Caco-2 (cell line): ENCODE measurements at regions not wholly inside any gene's neighbourhood (a gene's known extent, or its start where the extent isn't known, plus 50 kb on each side); places are given as distances from the start of the nearest gene placed in this dataset.

Experiments
- BruUV-seq: library from RNA; stranded (reverse); fragments of 400-500 nt; replicated peaks from 2 replicates; lab custom pipeline; 2021; lab: Mats Ljungman, UMichigan
- CTCF ChIA-PET: fragments of 300-600 bp; sonication (Branson Sonifier 250); formaldehyde crosslinking; loops from one replicate; lab custom pipeline; 2022; ENCODE audit warnings: antibody characterized with exemption; lab: Charles Lee
- POLR2A ChIA-PET: fragments of 300-600 bp; sonication (Branson Sonifier 250); formaldehyde crosslinking; loops from one replicate; lab custom pipeline; 2022; ENCODE audit warnings: antibody characterized with exemption; lab: Charles Lee
- DNase-seq, 2 experiments: peaks; one replicate each; pipeline versions ENCODE4 v3.0.0 to v3.0.0-alpha.2; 2020 to 2022
- H3K27me3 ChIP-seq: replicated peaks from 2 replicates; pipeline ENCODE4 v1.6.0; 2011; ENCODE audit warnings: low read length; ENCODE audit not compliant: control insufficient read depth, insufficient read depth
- H3K36me3 ChIP-seq: 2 replicates; pipeline ENCODE4 v1.5.1; 2011; ENCODE audit warnings: low read length; ENCODE audit not compliant: control insufficient read depth, insufficient read depth
- H3K4me1 ChIP-seq: fragments of 250-450 bp; sonication (Bioruptor Pico); 2 replicates; pipeline ENCODE4 v1.5.1; 2020; ENCODE audit warnings: mild to moderate bottlenecking
- H3K4me3 ChIP-seq: 2 replicates; pipeline ENCODE4 v1.5.1; 2011; ENCODE audit warnings: low read depth, mild to moderate bottlenecking, control low read depth, low read length
- H3K9me3 ChIP-seq: fragments of 250-450 bp; sonication (Bioruptor Pico); 2 replicates; pipeline ENCODE4 v1.5.1; 2020; ENCODE audit warnings: mild to moderate bottlenecking, moderate library complexity
- H3K27ac Mint-ChIP-seq: one replicate; pipeline ENCODE4 v1.8.0; 2022; ENCODE audit warnings: mixed read lengths; ENCODE audit not compliant: unreplicated experiment
- H3K27me3 Mint-ChIP-seq: one replicate; pipeline ENCODE4 v1.8.0; 2022; ENCODE audit warnings: mixed read lengths; ENCODE audit not compliant: insufficient read depth, unreplicated experiment
- H3K36me3 Mint-ChIP-seq: one replicate; pipeline ENCODE4 v1.8.0; 2022; ENCODE audit warnings: mild to moderate bottlenecking, mixed read lengths; ENCODE audit not compliant: insufficient read depth, unreplicated experiment
- H3K4me1 Mint-ChIP-seq: one replicate; pipeline ENCODE4 v1.8.0; 2022; ENCODE audit warnings: low read depth, mixed read lengths; ENCODE audit not compliant: unreplicated experiment
- H3K4me3 Mint-ChIP-seq: one replicate; pipeline ENCODE4 v1.8.0; 2022; ENCODE audit warnings: mild to moderate bottlenecking, moderate library complexity, mixed read lengths; ENCODE audit not compliant: unreplicated experiment
- H3K9me3 Mint-ChIP-seq: one replicate; pipeline ENCODE4 v1.8.0; 2022; ENCODE audit warnings: mixed read lengths; ENCODE audit not compliant: unreplicated experiment
- intact Hi-C: fragments of 100-400 bp; cut with micrococcal nuclease; formaldehyde crosslinking; loops from one replicate; pipeline ENCODE4 v1.10.0; 2022; ENCODE audit not compliant: unreplicated experiment
- TF ChIP-seq, protein P1 (sequence below), 2 experiments: fragments of 200-600 bp in 1 of 2; IDR thresholded peaks; 1 replicate in 1 of 2; 2 replicates in 1 of 2; pipeline versions ENCODE4 v1.5.1 to v1.8.0; 2011 to 2022; ENCODE audit warnings: antibody characterized with exemption in 1 of 2, control low read depth in 1 of 2, inconsistent platforms in 1 of 2, low read depth in 1 of 2, low read length in 1 of 2, mild to moderate bottlenecking in 1 of 2, moderate library complexity in 1 of 2; ENCODE audit not compliant: insufficient read depth in 1 of 2, severe bottlenecking in 1 of 2, unreplicated experiment in 1 of 2

GRCh38 chr10:30557884-30558283, 71.7 kb downstream of the LYZL2 start:
- Mint-ChIP-seq H3K27me3 (peaks cover 2% of the 10 kb centered on the region), H3K27ac (no peak overlapping the region), H3K4me3 (no peak overlapping the region), H3K4me1 (peaks cover 7% of the 10 kb centered on the region), H3K9me3 (no peaks in the 10 kb centered on the region), H3K36me3 (no peaks in the 10 kb centered on the region)
- CTCF ChIA-PET: no interaction called here
- intact Hi-C loops: loop anchor here (2.0 kb wide), 1 partner anchor 21 kb away; no protein-coding TSS in a partner anchor
- POLR2A ChIA-PET: interaction anchor here (0.6 kb wide), 1 partner anchor 73 kb away, joined by 4 read pairs; no protein-coding TSS in a partner anchor
- peak in 1 of 2 experiments; percentile 64 for DNase-seq
- Histone ChIP-seq H3K9me3 (no peaks in the 10 kb centered on the region), H3K36me3 (no peaks in the 10 kb centered on the region), H3K27me3 (no peaks in the 10 kb centered on the region), H3K4me1 (peaks cover 17% of the 10 kb centered on the region), H3K4me3 (no peak overlapping the region)
- no TSS peak for BruUV-seq
- TF ChIP-seq, protein P1, sequence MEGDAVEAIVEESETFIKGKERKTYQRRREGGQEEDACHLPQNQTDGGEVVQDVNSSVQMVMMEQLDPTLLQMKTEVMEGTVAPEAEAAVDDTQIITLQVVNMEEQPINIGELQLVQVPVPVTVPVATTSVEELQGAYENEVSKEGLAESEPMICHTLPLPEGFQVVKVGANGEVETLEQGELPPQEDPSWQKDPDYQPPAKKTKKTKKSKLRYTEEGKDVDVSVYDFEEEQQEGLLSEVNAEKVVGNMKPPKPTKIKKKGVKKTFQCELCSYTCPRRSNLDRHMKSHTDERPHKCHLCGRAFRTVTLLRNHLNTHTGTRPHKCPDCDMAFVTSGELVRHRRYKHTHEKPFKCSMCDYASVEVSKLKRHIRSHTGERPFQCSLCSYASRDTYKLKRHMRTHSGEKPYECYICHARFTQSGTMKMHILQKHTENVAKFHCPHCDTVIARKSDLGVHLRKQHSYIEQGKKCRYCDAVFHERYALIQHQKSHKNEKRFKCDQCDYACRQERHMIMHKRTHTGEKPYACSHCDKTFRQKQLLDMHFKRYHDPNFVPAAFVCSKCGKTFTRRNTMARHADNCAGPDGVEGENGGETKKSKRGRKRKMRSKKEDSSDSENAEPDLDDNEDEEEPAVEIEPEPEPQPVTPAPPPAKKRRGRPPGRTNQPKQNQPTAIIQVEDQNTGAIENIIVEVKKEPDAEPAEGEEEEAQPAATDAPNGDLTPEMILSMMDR (IDR thresholded peaks at IDR 0.05; ENCODE audit: insufficient read depth in 1 of 2, low read depth in 1 of 2, low read length in 1 of 2, severe bottlenecking in 1 of 2, unreplicated experiment in 1 of 2): no peak

- H3K27me3 Mint-ChIP-seq: peaks cover 2% of the 10 kb centered on the region
- ChIA-PET CTCF (interaction anchor here (1.4 kb wide), 1 partner anchor 26 kb away, joined by 3 read pairs; no protein-coding TSS in a partner anchor), POLR2A (no interaction called here)
- TF ChIP-seq, protein P1 (IDR thresholded peaks at IDR 0.05; ENCODE audit: insufficient read depth in 1 of 2, low read depth in 1 of 2, low read length in 1 of 2, severe bottlenecking in 1 of 2, unreplicated experiment in 1 of 2): no peak
- no peaks in the 10 kb centered on the region for H3K27me3 ChIP-seq
- H3K9me3 ChIP-seq: no peaks in the 10 kb centered on the region
- no TSS peak for BruUV-seq
- no peaks in the 10 kb centered on the region for H3K9me3 Mint-ChIP-seq
- no peak overlapping the region for H3K4me3 ChIP-seq
- peaks cover 7% of the 10 kb centered on the region for H3K4me1 Mint-ChIP-seq
- intact Hi-C loops: no loop called here
- no peak for DNase-seq
- no peaks in the 10 kb centered on the region for H3K36me3 Mint-ChIP-seq
- H3K27ac Mint-ChIP-seq: no peak overlapping the region
- H3K4me1 ChIP-seq: peaks cover 17% of the 10 kb centered on the region
- H3K36me3 ChIP-seq: no peaks in the 10 kb centered on the region
- no peak overlapping the region for H3K4me3 Mint-ChIP-seq
These were observed 73.4 kb downstream of the LYZL2 start for GRCh38 chr10:30556189-30556588.

GRCh38 chr10:30555465-30555864, 74.1 kb downstream of the LYZL2 start:
- no peaks in the 10 kb centered on the region for H3K27me3 Mint-ChIP-seq
- CTCF ChIA-PET: no interaction called here
- H3K36me3 Mint-ChIP-seq: no peaks in the 10 kb centered on the region
- H3K9me3 Mint-ChIP-seq: no peaks in the 10 kb centered on the region
- H3K4me1 ChIP-seq: peaks cover 17% of the 10 kb centered on the region
- DNase-seq: no peak
- POLR2A ChIA-PET: no interaction called here
- BruUV-seq: no TSS peak
- no peak overlapping the region for H3K4me3 Mint-ChIP-seq
- intact Hi-C loops: no loop called here
- H3K9me3 ChIP-seq: no peaks in the 10 kb centered on the region
- H3K36me3 ChIP-seq: no peaks in the 10 kb centered on the region
- no peaks in the 10 kb centered on the region for H3K27me3 ChIP-seq
- H3K27ac Mint-ChIP-seq: no peak overlapping the region
- H3K4me1 Mint-ChIP-seq: peaks cover 7% of the 10 kb centered on the region
- TF ChIP-seq, protein P1 (IDR thresholded peaks at IDR 0.05; ENCODE audit: insufficient read depth in 1 of 2, low read depth in 1 of 2, low read length in 1 of 2, severe bottlenecking in 1 of 2, unreplicated experiment in 1 of 2): no peak
- H3K4me3 ChIP-seq: no peak overlapping the region
